ENCODE measurements at regions not wholly inside any gene's neighbourhood (a gene's known extent, or its start where the extent isn't known, plus 50 kb on each side); places are given as distances from the start of the nearest gene placed in this dataset.

GRCh38 chr5:77828445-77828844 lies 52.3 kb upstream of the TBCA start:
- no peak for TF ChIP-seq POLR2A (IDR thresholded peaks at IDR 0.05)
- TF ChIP-seq CTCF (IDR thresholded peaks at IDR 0.05) = no peak
- TF ChIP-seq EP300 (IDR thresholded peaks at IDR 0.05) = no peak

All from sigmoid colon (tissue), 4 donors.